MM.1S (cell line): ENCODE measurements at regions not wholly inside any gene's neighbourhood (a gene's known extent, or its start where the extent isn't known, plus 50 kb on each side); places are given as distances from the start of the nearest gene placed in this dataset.

Source experiments
- CTCF ChIP-seq: fragments of 300-600 bp; sonication (generic); IDR thresholded peaks from 2 replicates; pipeline ENCODE4 v1.5.1; 2016; ENCODE audit warnings: antibody characterized with exemption, low read length, mixed read lengths
- EZH2 ChIP-seq: fragments of 300-600 bp; sonication (generic); optimal IDR thresholded peaks from 2 replicates; pipeline ENCODE3; 2017; ENCODE audit warnings: low read depth, mild to moderate bottlenecking, antibody characterized with exemption, low read length, mixed read lengths
- EZH2phosphoT487 ChIP-seq: fragments of 300-600 bp; sonication (generic); IDR thresholded peaks from 2 replicates; pipeline ENCODE4 v1.6.1; 2018; ENCODE audit warnings: antibody characterized with exemption, low read length

GRCh38 chr12:24705741-24706358 lies 243.1 kb downstream of the BCAT1 start:
- TF ChIP-seq CTCF: no peak
- no peak for TF ChIP-seq EZH2
- no peak for TF ChIP-seq EZH2phosphoT487
